ENCODE measurements at regions not wholly inside any gene's neighbourhood (a gene's known extent, or its start where the extent isn't known, plus 50 kb on each side); places are given as distances from the start of the nearest gene placed in this dataset.
"Not testable (repeated sequence)": the region's sequence is repeated elsewhere in the genome, so short reads cannot be mapped to it uniquely, and the experiment has no call there.

DNA sequence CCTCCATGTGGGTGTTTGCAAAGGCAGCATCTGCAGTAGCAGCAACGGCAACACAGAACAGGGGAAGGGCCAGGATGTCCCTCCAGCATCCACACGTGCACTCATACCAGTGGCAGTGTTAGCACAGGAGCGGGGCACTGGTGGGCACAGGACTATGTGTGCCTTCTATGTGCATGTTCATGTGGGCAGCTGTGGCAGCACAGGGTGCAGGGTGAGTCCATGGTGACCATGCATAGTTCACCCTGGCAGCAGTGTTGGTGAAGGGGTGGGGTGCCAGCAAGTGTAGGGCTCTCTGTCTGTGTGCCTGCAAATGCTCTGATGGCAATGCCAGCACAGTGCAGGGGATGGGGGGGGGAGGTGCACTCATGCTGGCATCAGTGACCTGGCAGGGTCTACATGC lies 222.1 kb upstream of the SOX14 start:
- DNase-seq (ENCODE audit: low read depth), result no peak
- no peak overlapping the region for H3K4me3 ChIP-seq (ENCODE audit: low read depth, low read length)
- TF ChIP-seq, protein P1, sequence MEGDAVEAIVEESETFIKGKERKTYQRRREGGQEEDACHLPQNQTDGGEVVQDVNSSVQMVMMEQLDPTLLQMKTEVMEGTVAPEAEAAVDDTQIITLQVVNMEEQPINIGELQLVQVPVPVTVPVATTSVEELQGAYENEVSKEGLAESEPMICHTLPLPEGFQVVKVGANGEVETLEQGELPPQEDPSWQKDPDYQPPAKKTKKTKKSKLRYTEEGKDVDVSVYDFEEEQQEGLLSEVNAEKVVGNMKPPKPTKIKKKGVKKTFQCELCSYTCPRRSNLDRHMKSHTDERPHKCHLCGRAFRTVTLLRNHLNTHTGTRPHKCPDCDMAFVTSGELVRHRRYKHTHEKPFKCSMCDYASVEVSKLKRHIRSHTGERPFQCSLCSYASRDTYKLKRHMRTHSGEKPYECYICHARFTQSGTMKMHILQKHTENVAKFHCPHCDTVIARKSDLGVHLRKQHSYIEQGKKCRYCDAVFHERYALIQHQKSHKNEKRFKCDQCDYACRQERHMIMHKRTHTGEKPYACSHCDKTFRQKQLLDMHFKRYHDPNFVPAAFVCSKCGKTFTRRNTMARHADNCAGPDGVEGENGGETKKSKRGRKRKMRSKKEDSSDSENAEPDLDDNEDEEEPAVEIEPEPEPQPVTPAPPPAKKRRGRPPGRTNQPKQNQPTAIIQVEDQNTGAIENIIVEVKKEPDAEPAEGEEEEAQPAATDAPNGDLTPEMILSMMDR (IDR thresholded peaks at IDR 0.05; ENCODE audit: insufficient read depth, low read depth, low read length), result no peak

DNA sequence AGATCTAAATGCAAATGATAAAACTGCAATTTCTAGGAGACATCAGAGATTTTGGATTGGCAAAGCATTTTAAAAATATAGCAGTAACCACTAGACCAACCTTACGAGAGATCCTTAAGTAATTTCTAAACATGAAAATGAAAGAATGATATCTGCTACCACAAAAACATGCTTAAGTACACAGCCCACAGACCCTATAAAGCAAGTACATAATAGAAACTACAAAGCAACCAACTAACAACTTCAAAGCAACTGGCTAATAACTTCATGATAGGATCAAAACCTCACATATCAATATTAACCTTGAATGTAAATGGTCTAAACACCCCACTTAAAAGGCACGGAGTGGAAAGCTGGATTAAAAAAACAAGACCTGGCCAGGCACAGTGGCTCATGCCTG lies 209.9 kb upstream of the SOX14 start:
- TF ChIP-seq, protein P1 (IDR thresholded peaks at IDR 0.05; ENCODE audit: insufficient read depth, low read depth, low read length), result no peak
- DNase-seq (ENCODE audit: low read depth), result no peak
- no peak overlapping the region for H3K4me3 ChIP-seq (ENCODE audit: low read depth, low read length)

DNA sequence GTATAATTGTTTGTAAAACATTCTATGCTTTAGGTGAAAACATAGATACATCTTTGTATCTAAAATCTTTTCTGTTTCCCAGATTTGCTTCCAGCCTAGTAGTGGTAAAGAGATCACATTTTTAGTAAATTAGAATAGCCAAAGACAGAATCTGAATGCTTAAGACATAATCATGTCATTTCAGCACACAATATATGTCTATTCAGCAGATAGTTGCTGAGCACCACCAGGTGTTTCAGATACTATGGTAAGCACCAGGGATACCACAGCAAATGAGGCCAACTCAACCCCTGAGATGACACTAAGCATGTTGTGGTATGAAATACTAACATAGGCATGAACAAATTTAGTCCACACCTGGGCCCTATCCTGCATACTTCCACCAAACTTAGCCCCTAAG lies 195.2 kb upstream of the SOX14 start:
- DNase-seq (ENCODE audit: low read depth), result no peak
- H3K4me3 ChIP-seq (ENCODE audit: low read depth, low read length), result no peak overlapping the region
- TF ChIP-seq, protein P1 (IDR thresholded peaks at IDR 0.05; ENCODE audit: insufficient read depth, low read depth, low read length), result no peak

DNA sequence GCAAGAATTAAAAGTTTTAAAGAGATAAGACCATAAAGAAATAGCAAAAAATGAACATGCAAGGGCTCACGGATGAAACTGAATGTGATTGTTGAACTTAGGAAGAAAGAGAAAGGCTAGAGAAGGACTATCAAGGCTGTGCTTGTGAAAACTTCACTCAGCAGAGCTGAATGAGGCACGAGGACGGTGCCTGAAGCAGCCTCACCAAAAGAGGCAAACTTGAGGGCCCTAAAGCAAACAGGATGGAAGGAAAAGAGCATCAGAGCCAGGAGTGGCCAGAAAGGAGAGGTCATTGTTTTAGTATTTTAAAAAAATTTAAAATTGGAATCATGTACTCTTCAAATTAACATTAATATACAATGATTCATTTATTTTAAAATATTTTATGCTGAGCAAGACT lies 191.2 kb upstream of the SOX14 start:
- no peak overlapping the region for H3K4me3 ChIP-seq (ENCODE audit: low read depth, low read length)
- TF ChIP-seq, protein P1 (IDR thresholded peaks at IDR 0.05; ENCODE audit: insufficient read depth, low read depth, low read length), result no peak
- no peak for DNase-seq (ENCODE audit: low read depth)

DNA sequence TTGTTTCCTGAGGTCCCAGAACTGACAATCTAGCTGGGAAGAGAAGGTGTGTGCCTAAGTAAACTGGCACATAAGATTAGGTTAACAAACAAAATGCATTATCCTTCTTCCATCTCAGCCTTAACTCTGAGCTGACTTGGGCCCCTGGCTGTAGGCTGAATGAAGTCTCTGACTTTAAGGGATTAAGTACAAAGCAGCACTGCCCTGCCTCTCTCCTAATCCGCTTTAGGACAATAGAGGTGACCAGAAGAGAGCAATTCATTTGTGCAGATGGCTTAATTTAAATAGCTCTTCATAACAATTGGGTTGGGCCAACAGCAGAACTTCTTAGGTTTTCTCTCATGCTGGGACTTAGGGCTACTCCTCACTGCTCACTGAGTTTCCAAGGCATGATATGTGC lies 181.6 kb upstream of the SOX14 start:
- H3K4me3 ChIP-seq (ENCODE audit: low read depth, low read length), result no peak overlapping the region
- TF ChIP-seq, protein P1 (IDR thresholded peaks at IDR 0.05; ENCODE audit: insufficient read depth, low read depth, low read length), result no peak

DNA sequence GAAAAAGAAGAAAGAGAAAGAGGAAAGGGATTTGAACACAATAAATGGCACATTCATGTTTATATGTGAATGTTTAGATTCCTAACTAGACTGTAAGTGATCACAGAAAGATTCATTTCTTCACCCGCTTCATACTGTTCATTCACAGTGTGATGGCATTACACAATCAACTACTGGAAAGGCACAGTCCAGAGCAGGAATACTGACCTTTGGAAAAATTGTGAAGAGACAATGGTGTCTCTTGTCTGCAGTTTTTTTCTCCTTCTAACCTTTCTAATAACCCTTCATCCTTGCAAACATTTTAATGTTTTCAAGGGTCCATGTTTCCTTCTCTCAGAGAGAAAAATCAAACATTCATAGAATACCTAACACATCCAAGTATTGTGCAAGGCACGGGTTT lies 180.9 kb upstream of the SOX14 start:
- TF ChIP-seq, protein P1 (IDR thresholded peaks at IDR 0.05; ENCODE audit: insufficient read depth, low read depth, low read length), result no peak
- H3K4me3 ChIP-seq (ENCODE audit: low read depth, low read length), result no peak overlapping the region
- no peak for DNase-seq (ENCODE audit: low read depth)

More for the DNA sequence above, 181.6 kb upstream of the SOX14 start:
- no peak for DNase-seq (ENCODE audit: low read depth)

DNA sequence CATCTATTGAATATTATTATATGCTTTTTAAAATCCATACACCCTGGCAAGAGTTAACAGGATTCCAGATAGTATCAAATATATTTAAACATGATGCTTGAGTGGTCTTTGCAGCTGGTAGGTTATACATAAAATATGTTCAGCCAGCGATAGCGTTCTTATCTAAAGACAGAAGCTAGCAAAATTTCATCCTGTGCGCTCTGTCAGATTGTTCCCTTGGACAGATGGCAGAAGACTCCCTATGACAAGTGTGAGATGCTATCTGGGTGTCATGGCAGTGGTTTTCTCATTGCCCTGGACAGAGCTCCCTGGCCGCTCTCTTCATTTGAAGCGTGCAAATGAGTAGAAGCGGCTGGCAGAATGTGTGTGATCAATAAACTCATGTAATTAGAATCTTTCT lies 175.2 kb upstream of the SOX14 start:
- no peak for DNase-seq (ENCODE audit: low read depth)
- TF ChIP-seq, protein P1 (IDR thresholded peaks at IDR 0.05; ENCODE audit: insufficient read depth, low read depth, low read length), result no peak
- H3K4me3 ChIP-seq (ENCODE audit: low read depth, low read length), result no peak overlapping the region

DNA sequence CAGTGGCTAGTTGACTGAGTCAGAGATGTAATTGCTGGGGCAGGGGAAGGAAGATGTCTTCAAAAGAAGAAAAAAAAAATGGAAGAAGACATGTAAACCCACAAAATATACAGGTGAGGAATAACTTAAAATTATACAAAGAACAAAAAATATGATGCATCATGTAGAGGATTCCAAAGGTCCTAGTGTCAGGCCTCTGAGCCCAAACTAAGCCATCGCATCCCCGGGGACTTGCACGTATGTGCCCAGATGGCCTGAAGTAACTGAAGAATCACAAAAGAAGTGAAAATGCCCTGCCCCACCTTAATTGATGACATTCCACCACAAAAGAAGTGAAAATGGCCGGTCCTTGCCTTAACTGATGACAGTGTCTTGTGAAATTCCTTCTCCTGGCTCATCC lies 168.7 kb upstream of the SOX14 start:
- DNase-seq (ENCODE audit: low read depth); H3K4me3 ChIP-seq (ENCODE audit: low read depth, low read length): not testable (repeated sequence)
